ENCODE measurements at regions not wholly inside any gene's neighbourhood (a gene's known extent, or its start where the extent isn't known, plus 50 kb on each side); places are given as distances from the start of the nearest gene placed in this dataset.

DNA sequence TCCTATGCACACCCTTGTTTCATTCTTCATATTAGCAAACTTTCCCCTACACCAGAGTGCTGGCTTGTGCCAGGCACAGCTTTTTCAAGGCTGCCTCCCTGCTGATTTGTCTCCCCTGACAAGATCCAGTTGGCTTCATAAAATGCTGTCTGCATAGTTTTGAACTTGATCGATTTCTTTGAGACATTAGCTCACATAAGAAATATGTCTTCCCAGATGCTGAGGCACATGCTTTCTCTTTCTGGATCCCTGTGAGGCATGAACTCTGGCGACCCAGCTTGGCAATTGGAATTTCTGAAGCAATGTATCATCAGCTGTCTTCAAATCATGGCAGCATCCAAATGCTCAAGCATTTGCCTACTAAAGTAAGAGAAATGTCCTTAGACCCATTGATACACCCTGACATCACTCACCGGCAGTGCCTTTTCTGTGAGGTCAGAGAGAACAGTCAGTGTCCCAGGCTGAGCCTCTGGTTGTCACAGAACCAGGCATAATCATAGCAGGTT lies 616.4 kb upstream of the GHITM start:
- no peaks in the 10 kb centered on the region for H3K9me3 ChIP-seq (ENCODE audit: insufficient read depth, low read length)
- no peaks in the 10 kb centered on the region for H3K9me2 ChIP-seq (replicated peaks; ENCODE audit: insufficient read depth, low read length)
- no peak overlapping the region for H3K4me2 ChIP-seq (ENCODE audit: low read depth, low read length, poor library complexity, severe bottlenecking)

DNA sequence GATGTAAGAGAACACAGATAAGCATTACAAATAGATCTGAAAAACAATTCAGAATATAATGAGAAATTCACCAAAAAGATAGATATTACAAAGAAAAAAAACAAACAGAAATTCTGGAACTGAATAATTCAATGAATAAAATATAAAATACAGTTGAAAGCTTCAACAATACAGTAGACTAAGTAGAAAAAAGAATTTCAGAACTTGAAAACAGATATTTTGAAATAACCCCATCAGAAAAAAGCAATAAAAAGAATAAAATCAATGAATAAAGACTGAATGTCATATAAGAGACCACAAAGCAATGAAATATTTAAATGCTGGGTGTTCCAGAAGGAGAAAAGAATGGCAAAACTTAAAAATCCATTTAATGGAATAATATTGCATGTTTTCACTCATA lies 611.4 kb upstream of the GHITM start:
- TF ChIP-seq, protein P1, sequence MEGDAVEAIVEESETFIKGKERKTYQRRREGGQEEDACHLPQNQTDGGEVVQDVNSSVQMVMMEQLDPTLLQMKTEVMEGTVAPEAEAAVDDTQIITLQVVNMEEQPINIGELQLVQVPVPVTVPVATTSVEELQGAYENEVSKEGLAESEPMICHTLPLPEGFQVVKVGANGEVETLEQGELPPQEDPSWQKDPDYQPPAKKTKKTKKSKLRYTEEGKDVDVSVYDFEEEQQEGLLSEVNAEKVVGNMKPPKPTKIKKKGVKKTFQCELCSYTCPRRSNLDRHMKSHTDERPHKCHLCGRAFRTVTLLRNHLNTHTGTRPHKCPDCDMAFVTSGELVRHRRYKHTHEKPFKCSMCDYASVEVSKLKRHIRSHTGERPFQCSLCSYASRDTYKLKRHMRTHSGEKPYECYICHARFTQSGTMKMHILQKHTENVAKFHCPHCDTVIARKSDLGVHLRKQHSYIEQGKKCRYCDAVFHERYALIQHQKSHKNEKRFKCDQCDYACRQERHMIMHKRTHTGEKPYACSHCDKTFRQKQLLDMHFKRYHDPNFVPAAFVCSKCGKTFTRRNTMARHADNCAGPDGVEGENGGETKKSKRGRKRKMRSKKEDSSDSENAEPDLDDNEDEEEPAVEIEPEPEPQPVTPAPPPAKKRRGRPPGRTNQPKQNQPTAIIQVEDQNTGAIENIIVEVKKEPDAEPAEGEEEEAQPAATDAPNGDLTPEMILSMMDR (IDR thresholded peaks at IDR 0.05; ENCODE audit: insufficient read depth, low read length, poor library complexity, severe bottlenecking), result no peak
- no peak for TF ChIP-seq EZH2phosphoT487 (conservative IDR thresholded peaks at IDR 0.05; ENCODE audit: low read length)

More for the DNA sequence above, 616.4 kb upstream of the GHITM start:
- TF ChIP-seq, protein P1 (IDR thresholded peaks at IDR 0.05; ENCODE audit: insufficient read depth, low read length, poor library complexity, severe bottlenecking), result no peak
- TF ChIP-seq EZH2phosphoT487 (conservative IDR thresholded peaks at IDR 0.05; ENCODE audit: low read length), result no peak
- no peaks in the 10 kb centered on the region for H3K27me3 ChIP-seq (ENCODE audit: low read length)
- H3K27ac ChIP-seq (ENCODE audit: low read depth, low read length), result no peak overlapping the region
- H3K9ac ChIP-seq (ENCODE audit: low read length), result no peak overlapping the region
- H3F3A ChIP-seq (ENCODE audit: insufficient read depth), result no peaks in the 10 kb centered on the region
- no peak overlapping the region for H3K4me3 ChIP-seq (ENCODE audit: insufficient read depth, low read length, poor library complexity, severe bottlenecking)
- no peaks in the 10 kb centered on the region for H4K20me1 ChIP-seq (ENCODE audit: low read depth, low read length)
- no peaks in the 10 kb centered on the region for H3K79me2 ChIP-seq (ENCODE audit: insufficient read depth, low read length)
- no peak overlapping the region for H2AFZ ChIP-seq (ENCODE audit: low read depth, low read length, severe bottlenecking)
- H3K36me3 ChIP-seq (ENCODE audit: low read length), result no peaks in the 10 kb centered on the region

DNA sequence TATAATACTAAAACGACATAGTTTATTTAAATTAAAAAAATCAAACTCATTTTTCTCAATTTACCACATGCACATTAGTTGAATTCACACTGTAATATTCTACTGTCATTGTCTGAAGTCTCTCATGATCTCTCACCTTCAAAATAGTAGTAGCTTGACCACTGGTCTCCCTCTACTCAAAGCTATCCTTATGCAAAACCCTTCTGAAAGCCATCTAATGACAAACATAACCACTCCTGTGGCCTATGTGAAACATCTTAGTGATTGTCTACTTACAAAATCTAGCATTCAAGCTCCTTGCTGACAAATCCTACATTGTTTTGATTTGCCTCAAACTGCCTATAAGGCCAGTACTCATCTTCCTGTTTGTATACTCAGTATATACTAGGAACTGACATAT lies 606.0 kb upstream of the GHITM start:
- TF ChIP-seq, protein P1 (IDR thresholded peaks at IDR 0.05; ENCODE audit: insufficient read depth, low read length, poor library complexity, severe bottlenecking), result no peak
- no peak for TF ChIP-seq EZH2phosphoT487 (conservative IDR thresholded peaks at IDR 0.05; ENCODE audit: low read length)
- no peak overlapping the region for H3K4me3 ChIP-seq (ENCODE audit: insufficient read depth, low read length, poor library complexity, severe bottlenecking)

More for the DNA sequence above, 611.4 kb upstream of the GHITM start:
- no peaks in the 10 kb centered on the region for H3K79me2 ChIP-seq (ENCODE audit: insufficient read depth, low read length)
- H3K9me2 ChIP-seq (replicated peaks; ENCODE audit: insufficient read depth, low read length), result 0 out of 2 replicates have a peak, but pooled peaks cover 4% of the 10 kb centered on the region
- H3K9ac ChIP-seq (ENCODE audit: low read length), result no peak overlapping the region
- H3K4me3 ChIP-seq (ENCODE audit: insufficient read depth, low read length, poor library complexity, severe bottlenecking), result no peak overlapping the region
- no peak overlapping the region for H3K27ac ChIP-seq (ENCODE audit: low read depth, low read length)
- no peaks in the 10 kb centered on the region for H3K36me3 ChIP-seq (ENCODE audit: low read length)
- H3K9me3 ChIP-seq (ENCODE audit: insufficient read depth, low read length), result no peaks in the 10 kb centered on the region
- H3K27me3 ChIP-seq (ENCODE audit: low read length), result no peaks in the 10 kb centered on the region
- no peak overlapping the region for H2AFZ ChIP-seq (ENCODE audit: low read depth, low read length, severe bottlenecking)
- no peaks in the 10 kb centered on the region for H4K20me1 ChIP-seq (ENCODE audit: low read depth, low read length)
- H3F3A ChIP-seq (ENCODE audit: insufficient read depth), result no peaks in the 10 kb centered on the region
- H3K4me2 ChIP-seq (ENCODE audit: low read depth, low read length, poor library complexity, severe bottlenecking), result no peak overlapping the region

More for the DNA sequence above, 606.0 kb upstream of the GHITM start:
- no peak overlapping the region for H3K9ac ChIP-seq (ENCODE audit: low read length)
- no peak overlapping the region for H3K4me2 ChIP-seq (ENCODE audit: low read depth, low read length, poor library complexity, severe bottlenecking)
- no peaks in the 10 kb centered on the region for H3K79me2 ChIP-seq (ENCODE audit: insufficient read depth, low read length)
- 0 out of 2 replicates have a peak, but pooled peaks cover 4% of the 10 kb centered on the region for H3K9me2 ChIP-seq (replicated peaks; ENCODE audit: insufficient read depth, low read length)
- no peak overlapping the region for H2AFZ ChIP-seq (ENCODE audit: low read depth, low read length, severe bottlenecking)
- H3K27ac ChIP-seq (ENCODE audit: low read depth, low read length), result no peak overlapping the region
- no peaks in the 10 kb centered on the region for H4K20me1 ChIP-seq (ENCODE audit: low read depth, low read length)
- no peaks in the 10 kb centered on the region for H3K36me3 ChIP-seq (ENCODE audit: low read length)
- H3F3A ChIP-seq (ENCODE audit: insufficient read depth), result no peaks in the 10 kb centered on the region
- no peaks in the 10 kb centered on the region for H3K9me3 ChIP-seq (ENCODE audit: insufficient read depth, low read length)
- no peaks in the 10 kb centered on the region for H3K27me3 ChIP-seq (ENCODE audit: low read length)

Measured in SU-DHL-6 (cell line).